AG09309 (cell line): ENCODE measurements at regions not wholly inside any gene's neighbourhood (a gene's known extent, or its start where the extent isn't known, plus 50 kb on each side); places are given as distances from the start of the nearest gene placed in this dataset.

ENCODE experiments used
- DNase-seq: peaks from one replicate; pipeline ENCODE4 v3.0.0-alpha.2; 2010; ENCODE audit warnings: low read depth
- H3K4me3 ChIP-seq: 2 replicates; pipeline ENCODE4 v1.5.1; 2011; ENCODE audit warnings: mild to moderate bottlenecking, low read depth, low read length, moderate library complexity; ENCODE audit not compliant: control insufficient read depth
- TF ChIP-seq, protein P1 (sequence below): IDR thresholded peaks from 2 replicates; pipeline ENCODE4 v1.5.1; 2011; ENCODE audit warnings: mild to moderate bottlenecking, low read depth, low read length, inconsistent platforms; ENCODE audit not compliant: insufficient read depth, control insufficient read depth; ENCODE audit errors: missing control alignments

- DNase-seq: no peak
- TF ChIP-seq, protein P1, sequence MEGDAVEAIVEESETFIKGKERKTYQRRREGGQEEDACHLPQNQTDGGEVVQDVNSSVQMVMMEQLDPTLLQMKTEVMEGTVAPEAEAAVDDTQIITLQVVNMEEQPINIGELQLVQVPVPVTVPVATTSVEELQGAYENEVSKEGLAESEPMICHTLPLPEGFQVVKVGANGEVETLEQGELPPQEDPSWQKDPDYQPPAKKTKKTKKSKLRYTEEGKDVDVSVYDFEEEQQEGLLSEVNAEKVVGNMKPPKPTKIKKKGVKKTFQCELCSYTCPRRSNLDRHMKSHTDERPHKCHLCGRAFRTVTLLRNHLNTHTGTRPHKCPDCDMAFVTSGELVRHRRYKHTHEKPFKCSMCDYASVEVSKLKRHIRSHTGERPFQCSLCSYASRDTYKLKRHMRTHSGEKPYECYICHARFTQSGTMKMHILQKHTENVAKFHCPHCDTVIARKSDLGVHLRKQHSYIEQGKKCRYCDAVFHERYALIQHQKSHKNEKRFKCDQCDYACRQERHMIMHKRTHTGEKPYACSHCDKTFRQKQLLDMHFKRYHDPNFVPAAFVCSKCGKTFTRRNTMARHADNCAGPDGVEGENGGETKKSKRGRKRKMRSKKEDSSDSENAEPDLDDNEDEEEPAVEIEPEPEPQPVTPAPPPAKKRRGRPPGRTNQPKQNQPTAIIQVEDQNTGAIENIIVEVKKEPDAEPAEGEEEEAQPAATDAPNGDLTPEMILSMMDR: no peak
Measured at GRCh38 chr9:78644359-78644758, 347.4 kb downstream of the PSAT1 start.

GRCh38 chr9:78654324-78654723 lies 357.4 kb downstream of the PSAT1 start:
- no peak overlapping the region for H3K4me3 ChIP-seq
- TF ChIP-seq, protein P1: no peak
- no peak for DNase-seq

More at GRCh38 chr9:78644359-78644758, 347.4 kb downstream of the PSAT1 start:
- no peak overlapping the region for H3K4me3 ChIP-seq

- TF ChIP-seq, protein P1: no peak
- H3K4me3 ChIP-seq: no peak overlapping the region
- no peak for DNase-seq
Measured at GRCh38 chr9:78663369-78663768, 366.4 kb downstream of the PSAT1 start.

GRCh38 chr9:78664370-78664769 lies 367.4 kb downstream of the PSAT1 start:
- TF ChIP-seq, protein P1: no peak
- no peak overlapping the region for H3K4me3 ChIP-seq
- no peak for DNase-seq

GRCh38 chr9:78666818-78667414 lies 370.0 kb downstream of the PSAT1 start:
- no peak for DNase-seq
- TF ChIP-seq, protein P1: no peak
- no peak overlapping the region for H3K4me3 ChIP-seq

DNA sequence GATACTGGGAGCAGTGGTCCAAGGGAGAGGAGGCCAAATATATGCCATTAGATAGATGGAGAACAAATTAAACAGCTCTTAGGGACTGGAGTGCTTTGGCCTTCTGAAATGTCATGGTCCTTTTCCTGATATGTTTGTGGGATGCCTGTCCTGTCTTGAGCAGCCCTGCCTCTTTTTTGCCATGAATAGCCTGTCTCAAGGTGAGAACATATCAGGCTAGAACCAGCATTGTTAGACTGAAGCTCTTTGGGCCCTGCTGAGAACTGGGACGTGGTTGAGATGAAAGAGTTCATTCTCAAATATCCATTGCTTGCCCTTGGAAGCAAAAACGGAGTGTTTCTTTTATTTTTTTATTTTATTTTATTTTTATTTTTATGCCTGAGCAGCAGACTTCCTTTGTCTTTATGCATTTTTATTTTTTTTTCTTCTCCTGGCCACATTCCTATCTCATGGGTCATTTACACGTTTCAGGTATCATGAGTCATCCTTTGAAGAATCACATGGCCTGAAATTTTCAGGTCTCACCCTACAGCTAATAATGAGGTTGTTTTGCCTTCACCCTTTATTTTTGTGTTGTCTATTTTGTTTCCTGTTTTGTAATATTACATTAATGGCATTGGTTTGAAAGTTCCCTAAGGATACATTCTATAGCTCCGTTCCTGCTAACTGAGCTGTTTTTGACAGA lies 371.4 kb downstream of the PSAT1 start:
- TF ChIP-seq, protein P1: no peak
- no peak overlapping the region for H3K4me3 ChIP-seq
- DNase-seq: no peak
